ENCODE measurements at regions not wholly inside any gene's neighbourhood (a gene's known extent, or its start where the extent isn't known, plus 50 kb on each side); places are given as distances from the start of the nearest gene placed in this dataset.

DNA sequence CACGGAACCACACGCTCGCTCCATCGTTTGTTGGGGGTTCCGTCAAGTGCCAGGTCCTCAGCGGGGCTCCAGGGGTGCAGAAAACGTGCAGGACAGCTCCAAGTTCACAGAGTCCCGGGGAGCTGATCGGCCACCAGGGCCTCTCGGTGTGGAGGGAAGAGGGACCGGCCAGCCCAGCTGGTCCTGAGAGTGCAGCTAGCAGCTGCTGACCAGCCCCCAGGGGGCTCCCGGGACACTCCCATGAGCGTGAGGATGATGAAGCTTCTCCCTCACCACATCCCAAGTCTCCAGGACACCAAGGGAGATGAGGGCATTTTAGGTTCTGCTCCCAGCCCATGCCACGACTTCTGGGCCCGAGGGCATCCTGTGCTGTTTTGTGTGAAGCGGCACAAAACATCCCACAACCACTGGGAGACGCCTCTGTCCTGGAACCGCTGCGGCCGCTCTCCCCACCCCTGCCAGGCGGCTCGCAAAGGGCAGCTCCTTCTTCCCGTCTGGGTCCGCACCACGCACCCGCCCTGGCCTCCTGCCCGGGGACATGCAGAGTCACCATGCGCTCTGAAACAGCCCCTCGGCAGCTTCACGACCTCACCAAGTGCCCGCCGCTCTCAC lies 67.5 kb upstream of the IRX4 start:
- Mint-ChIP-seq H3K36me3 (ENCODE audit: unreplicated experiment) (peaks cover 25% of the 10 kb centered on the region), H3K4me1 (ENCODE audit: low read depth, unreplicated experiment) (peaks cover 42% of the 10 kb centered on the region), H3K4me3 (ENCODE audit: unreplicated experiment) (peak overlapping the region; percentile 22), H3K27me3 (ENCODE audit: unreplicated experiment) (peaks cover 28% of the 10 kb centered on the region), H3K27ac (ENCODE audit: unreplicated experiment) (peak overlapping the region; percentile 99), H3K9me3 (ENCODE audit: unreplicated experiment) (peaks cover 26% of the 10 kb centered on the region)
- TF ChIP-seq, protein P1, sequence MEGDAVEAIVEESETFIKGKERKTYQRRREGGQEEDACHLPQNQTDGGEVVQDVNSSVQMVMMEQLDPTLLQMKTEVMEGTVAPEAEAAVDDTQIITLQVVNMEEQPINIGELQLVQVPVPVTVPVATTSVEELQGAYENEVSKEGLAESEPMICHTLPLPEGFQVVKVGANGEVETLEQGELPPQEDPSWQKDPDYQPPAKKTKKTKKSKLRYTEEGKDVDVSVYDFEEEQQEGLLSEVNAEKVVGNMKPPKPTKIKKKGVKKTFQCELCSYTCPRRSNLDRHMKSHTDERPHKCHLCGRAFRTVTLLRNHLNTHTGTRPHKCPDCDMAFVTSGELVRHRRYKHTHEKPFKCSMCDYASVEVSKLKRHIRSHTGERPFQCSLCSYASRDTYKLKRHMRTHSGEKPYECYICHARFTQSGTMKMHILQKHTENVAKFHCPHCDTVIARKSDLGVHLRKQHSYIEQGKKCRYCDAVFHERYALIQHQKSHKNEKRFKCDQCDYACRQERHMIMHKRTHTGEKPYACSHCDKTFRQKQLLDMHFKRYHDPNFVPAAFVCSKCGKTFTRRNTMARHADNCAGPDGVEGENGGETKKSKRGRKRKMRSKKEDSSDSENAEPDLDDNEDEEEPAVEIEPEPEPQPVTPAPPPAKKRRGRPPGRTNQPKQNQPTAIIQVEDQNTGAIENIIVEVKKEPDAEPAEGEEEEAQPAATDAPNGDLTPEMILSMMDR (IDR thresholded peaks at IDR 0.05; ENCODE audit: partially characterized antibody, unreplicated experiment): no peak
- no peak for DNase-seq

DNA sequence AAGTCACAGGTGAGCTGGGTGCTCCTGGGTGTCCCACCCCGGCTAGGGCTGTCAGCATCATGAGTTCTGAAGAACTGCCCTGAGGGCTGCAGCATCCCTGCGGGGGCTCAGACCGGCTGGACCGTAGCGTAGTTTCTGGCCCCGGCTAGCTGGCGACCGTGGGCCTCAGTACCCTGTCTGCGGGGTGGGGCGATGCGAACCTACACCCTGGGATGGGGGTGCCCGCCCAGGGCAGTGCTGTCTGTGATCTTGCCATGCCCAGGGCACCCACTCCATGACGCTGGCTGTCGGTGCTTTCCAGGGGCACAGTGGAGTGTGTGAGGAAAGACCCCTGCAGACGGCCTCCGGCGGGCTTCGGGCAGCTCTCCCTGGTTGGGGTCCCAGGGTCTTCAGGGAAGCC lies 66.5 kb upstream of the IRX4 start:
- Mint-ChIP-seq H3K4me3 (ENCODE audit: unreplicated experiment) (no peak overlapping the region), H3K36me3 (ENCODE audit: unreplicated experiment) (peaks cover 17% of the 10 kb centered on the region), H3K4me1 (ENCODE audit: low read depth, unreplicated experiment) (peaks cover 44% of the 10 kb centered on the region), H3K27ac (ENCODE audit: unreplicated experiment) (no peak overlapping the region), H3K27me3 (ENCODE audit: unreplicated experiment) (peaks cover 28% of the 10 kb centered on the region), H3K9me3 (ENCODE audit: unreplicated experiment) (peaks cover 26% of the 10 kb centered on the region)
- no peak for DNase-seq
- TF ChIP-seq, protein P1 (IDR thresholded peaks at IDR 0.05; ENCODE audit: partially characterized antibody, unreplicated experiment): no peak

DNA sequence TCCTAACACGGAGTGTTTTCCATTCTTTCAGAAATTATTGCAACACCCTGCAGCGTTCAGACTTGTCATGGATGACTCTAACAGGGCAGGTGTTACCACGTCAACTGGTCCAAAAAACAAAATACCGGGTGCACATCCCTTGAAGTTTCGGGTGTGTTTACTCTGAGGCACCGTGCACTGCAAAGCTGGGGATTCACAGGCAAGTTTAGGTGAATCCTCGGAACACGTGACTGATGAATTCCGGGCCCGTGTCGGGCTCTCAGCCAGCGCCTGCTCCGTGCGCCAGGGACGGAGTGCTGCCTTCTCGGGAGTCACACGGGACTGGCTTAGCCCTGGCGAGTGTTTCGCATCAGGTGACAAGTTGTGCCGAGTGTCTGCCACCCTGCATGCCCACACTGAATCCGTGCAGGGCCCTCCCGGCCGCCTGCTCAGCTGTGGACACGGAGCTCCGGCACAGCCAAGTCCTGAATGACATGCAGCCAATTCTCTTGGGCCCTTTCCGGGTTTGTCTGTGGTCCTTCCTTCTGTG lies 66.0 kb upstream of the IRX4 start:
- Mint-ChIP-seq H3K4me1 (ENCODE audit: low read depth, unreplicated experiment) (peaks cover 47% of the 10 kb centered on the region), H3K4me3 (ENCODE audit: unreplicated experiment) (no peak overlapping the region), H3K27ac (ENCODE audit: unreplicated experiment) (no peak overlapping the region), H3K27me3 (ENCODE audit: unreplicated experiment) (peaks cover 28% of the 10 kb centered on the region), H3K36me3 (ENCODE audit: unreplicated experiment) (peaks cover 17% of the 10 kb centered on the region), H3K9me3 (ENCODE audit: unreplicated experiment) (peaks cover 26% of the 10 kb centered on the region)
- DNase-seq: no peak
- TF ChIP-seq, protein P1 (IDR thresholded peaks at IDR 0.05; ENCODE audit: partially characterized antibody, unreplicated experiment): no peak

DNA sequence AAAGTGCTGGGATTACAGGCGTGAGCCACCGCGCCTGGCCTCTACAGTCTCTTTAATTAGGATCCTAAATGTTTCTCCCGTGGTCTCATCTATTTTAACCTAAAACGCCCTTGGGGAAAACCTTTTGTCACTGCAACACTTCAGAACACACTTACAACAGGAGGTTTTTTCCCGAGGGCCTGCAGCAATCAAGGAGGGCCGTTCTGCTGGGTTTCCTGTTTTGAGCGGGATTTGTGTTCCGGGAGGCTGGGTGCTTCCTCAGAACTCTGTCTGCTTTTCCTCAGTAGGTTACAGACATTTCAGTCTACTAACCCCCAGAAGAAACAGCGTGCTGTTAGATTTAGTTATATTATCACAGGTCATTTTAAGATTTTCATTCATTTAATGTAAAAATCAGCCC lies 65.4 kb upstream of the IRX4 start:
- TF ChIP-seq, protein P1 (IDR thresholded peaks at IDR 0.05; ENCODE audit: partially characterized antibody, unreplicated experiment): no peak
- no peak overlapping the region for H3K27ac Mint-ChIP-seq (ENCODE audit: unreplicated experiment)
- H3K9me3 Mint-ChIP-seq (ENCODE audit: unreplicated experiment): peaks cover 29% of the 10 kb centered on the region
- H3K4me1 Mint-ChIP-seq (ENCODE audit: low read depth, unreplicated experiment): peaks cover 47% of the 10 kb centered on the region
- H3K36me3 Mint-ChIP-seq (ENCODE audit: unreplicated experiment): peaks cover 17% of the 10 kb centered on the region
- peak overlapping the region; percentile 8 for H3K4me3 Mint-ChIP-seq (ENCODE audit: unreplicated experiment)
- no peak for DNase-seq
- H3K27me3 Mint-ChIP-seq (ENCODE audit: unreplicated experiment): peaks cover 30% of the 10 kb centered on the region

DNA sequence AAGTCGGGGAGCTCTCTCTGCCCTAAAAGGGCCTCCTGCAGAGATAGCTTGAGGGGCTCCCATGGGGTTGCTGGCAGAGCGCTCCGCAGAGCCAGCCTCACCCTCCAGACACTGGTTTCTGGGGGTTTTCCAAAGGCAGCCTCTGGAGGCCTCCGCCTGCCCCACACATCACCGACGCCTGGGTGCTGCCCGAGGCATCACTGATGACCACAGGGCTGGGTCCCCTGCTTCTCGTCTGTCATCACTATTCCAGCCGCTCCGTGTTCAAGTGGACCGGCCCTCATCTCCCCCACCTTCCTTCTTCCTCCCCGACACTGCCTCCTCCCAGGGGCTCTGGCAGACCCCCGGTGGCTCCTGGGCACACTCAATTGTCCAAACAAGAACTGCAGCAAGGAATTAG lies 64.1 kb upstream of the IRX4 start:
- peaks cover 16% of the 10 kb centered on the region for H3K36me3 Mint-ChIP-seq (ENCODE audit: unreplicated experiment)
- peaks cover 23% of the 10 kb centered on the region for H3K27me3 Mint-ChIP-seq (ENCODE audit: unreplicated experiment)
- H3K4me1 Mint-ChIP-seq (ENCODE audit: low read depth, unreplicated experiment): peaks cover 43% of the 10 kb centered on the region
- TF ChIP-seq, protein P1 (IDR thresholded peaks at IDR 0.05; ENCODE audit: partially characterized antibody, unreplicated experiment): no peak
- no peak for DNase-seq
- peak overlapping the region; percentile 4 for H3K4me3 Mint-ChIP-seq (ENCODE audit: unreplicated experiment)
- peaks cover 24% of the 10 kb centered on the region for H3K9me3 Mint-ChIP-seq (ENCODE audit: unreplicated experiment)
- no peak overlapping the region for H3K27ac Mint-ChIP-seq (ENCODE audit: unreplicated experiment)

Data from glutamatergic neuron (in vitro differentiated cells).